ENCODE measurements at regions not wholly inside any gene's neighbourhood (a gene's known extent, or its start where the extent isn't known, plus 50 kb on each side); places are given as distances from the start of the nearest gene placed in this dataset.

GRCh38 chr19:30675086-30675485 lies 302.9 kb downstream of the ZNF536 start:
- TF ChIP-seq CTCF (conservative IDR thresholded peaks at IDR 0.05 in 1 of 2, IDR thresholded peaks at IDR 0.05 in 1 of 2; ENCODE audit: low read depth in 1 of 2, low read length in 2 of 2), result no peak
- no peak for TF ChIP-seq EZH2 (IDR thresholded peaks at IDR 0.05; ENCODE audit: low read length, missing control alignments)

All from fibroblast of lung (primary cell).